Breast epithelium (tissue), 4 donors: ENCODE measurements at regions not wholly inside any gene's neighbourhood (a gene's known extent, or its start where the extent isn't known, plus 50 kb on each side); places are given as distances from the start of the nearest gene placed in this dataset.

Experiments used
- DNase-seq, 2 donors: peaks; one replicate each; pipeline ENCODE4 v3.0.0-alpha.2; 2019; ENCODE audit warnings: low spot score in 2 of 2
- H3K27ac ChIP-seq, 2 donors: fragments of 200-600 bp; sonication (generic) in 1 of 2; one replicate each; pipeline ENCODE4 v1.5.1; 2016 to 2019; ENCODE audit warnings: mild to moderate bottlenecking in 1 of 2
- H3K27me3 ChIP-seq, 2 donors: fragments of 200-600 bp; sonication (generic) in 1 of 2; one replicate each; pipeline versions ENCODE4 v1.5.1 to v1.6.0; 2017 to 2019; ENCODE audit warnings: control low read depth in 1 of 2, mild to moderate bottlenecking in 1 of 2
- H3K36me3 ChIP-seq: fragments of 200-600 bp; one replicate; pipeline ENCODE4 v1.5.1; 2019
- H3K4me1 ChIP-seq, 2 donors: fragments of 200-600 bp; sonication (generic); one replicate each; pipeline ENCODE4 v1.5.1; 2016 to 2019; ENCODE audit warnings: control low read depth in 1 of 2
- H3K4me3 ChIP-seq, 3 donors: fragments of 200-600 bp; sonication (generic); 1 replicate in 2 of 3; 2 replicates in 1 of 3; pipeline ENCODE4 v1.5.1; 2016 to 2019; ENCODE audit warnings: mild to moderate bottlenecking in 3 of 3, moderate library complexity in 2 of 3
- H3K9me3 ChIP-seq, 2 donors: fragments of 200-600 bp; sonication (generic) in 1 of 2; one replicate each; pipeline ENCODE4 v1.5.1; 2016 to 2019; ENCODE audit warnings: control low read depth in 1 of 2
- CTCF ChIP-seq, 3 donors: fragments of 450-650 bp; IDR thresholded peaks; one replicate each; pipeline ENCODE4 v1.5.1; 2016 to 2017; ENCODE audit warnings: antibody characterized with exemption in 3 of 3, mild to moderate bottlenecking in 3 of 3, moderate library complexity in 3 of 3
- POLR2A ChIP-seq: fragments of 450-650 bp; IDR thresholded peaks from one replicate; pipeline ENCODE4 v1.6.1; 2016; ENCODE audit warnings: antibody characterized with exemption, mild to moderate bottlenecking, moderate library complexity
- POLR2AphosphoS5 ChIP-seq, 3 donors: sonication (generic); formaldehyde crosslinking; IDR thresholded peaks; one replicate each; pipeline ENCODE4 v1.6.1; 2017; ENCODE audit warnings: antibody characterized with exemption in 3 of 3
- intact Hi-C: fragments of 100-400 bp; cut with DNase I; formaldehyde crosslinking; loops from one replicate; pipeline ENCODE4 v1.15.1; 2023; ENCODE audit warnings: low total_unique reads

GRCh38 chr15:38614621-38615020 is 50.0 kb upstream of the RASGRP1 start:
- no peaks in the 10 kb centered on the region for H3K27me3 ChIP-seq
- TF ChIP-seq CTCF (IDR thresholded peaks at IDR 0.05) = no peak
- TF ChIP-seq POLR2A = no peak
- no peak for TF ChIP-seq POLR2AphosphoS5 (IDR thresholded peaks at IDR 0.05)
- no peaks in the 10 kb centered on the region for H3K4me1 ChIP-seq
- no peak overlapping the region for H3K27ac ChIP-seq
- H3K4me3 ChIP-seq = no peak overlapping the region
- H3K36me3 ChIP-seq = no peaks in the 10 kb centered on the region
- DNase-seq = no peak
- no peaks in the 10 kb centered on the region for H3K9me3 ChIP-seq
- intact Hi-C loops = no loop called here

- H3K36me3 ChIP-seq = no peaks in the 10 kb centered on the region
- no peaks in the 10 kb centered on the region for H3K4me1 ChIP-seq
- intact Hi-C loops = no loop called here
- no peak overlapping the region for H3K4me3 ChIP-seq
- H3K9me3 ChIP-seq = no peaks in the 10 kb centered on the region
- no peak for TF ChIP-seq CTCF (IDR thresholded peaks at IDR 0.05)
- no peak for TF ChIP-seq POLR2A
- TF ChIP-seq POLR2AphosphoS5 (IDR thresholded peaks at IDR 0.05) = no peak
- H3K27me3 ChIP-seq = no peaks in the 10 kb centered on the region
- no peak for DNase-seq
- H3K27ac ChIP-seq = no peak overlapping the region
Observed at GRCh38 chr15:38617831-38618230, 53.2 kb upstream of the RASGRP1 start.

- Histone ChIP-seq H3K36me3 (no peaks in the 10 kb centered on the region), H3K27me3 (no peaks in the 10 kb centered on the region), H3K27ac (no peak overlapping the region), H3K9me3 (no peaks in the 10 kb centered on the region), H3K4me1 (no peaks in the 10 kb centered on the region), H3K4me3 (no peak overlapping the region)
- intact Hi-C loops = no loop called here
- DNase-seq = no peak
- TF ChIP-seq CTCF (IDR thresholded peaks at IDR 0.05) (no peak), POLR2AphosphoS5 (IDR thresholded peaks at IDR 0.05) (no peak), POLR2A (no peak)
Observed at GRCh38 chr15:38618242-38618955, 53.8 kb upstream of the RASGRP1 start.

- TF ChIP-seq CTCF (IDR thresholded peaks at IDR 0.05) (no peak), POLR2AphosphoS5 (IDR thresholded peaks at IDR 0.05) (no peak), POLR2A (no peak)
- intact Hi-C loops = no loop called here
- no peak overlapping the region for H3K27ac ChIP-seq
- no peaks in the 10 kb centered on the region for H3K36me3 ChIP-seq
- no peak overlapping the region for H3K4me3 ChIP-seq
- H3K9me3 ChIP-seq = no peaks in the 10 kb centered on the region
- no peaks in the 10 kb centered on the region for H3K4me1 ChIP-seq
- no peak for DNase-seq
- H3K27me3 ChIP-seq = no peaks in the 10 kb centered on the region
Observed at GRCh38 chr15:38620098-38620497, 55.5 kb upstream of the RASGRP1 start.

GRCh38 chr15:38620851-38621594 is 56.4 kb upstream of the RASGRP1 start:
- intact Hi-C loops = no loop called here
- Histone ChIP-seq H3K27ac (no peak overlapping the region), H3K27me3 (no peaks in the 10 kb centered on the region), H3K4me1 (no peaks in the 10 kb centered on the region), H3K4me3 (no peak overlapping the region), H3K9me3 (no peaks in the 10 kb centered on the region), H3K36me3 (no peaks in the 10 kb centered on the region)
- TF ChIP-seq CTCF (IDR thresholded peaks at IDR 0.05) = no peak
- no peak for TF ChIP-seq POLR2A
- TF ChIP-seq POLR2AphosphoS5 (IDR thresholded peaks at IDR 0.05) = no peak
- DNase-seq = no peak
